WERI-Rb-1 (cell line): ENCODE measurements at regions not wholly inside any gene's neighbourhood (a gene's known extent, or its start where the extent isn't known, plus 50 kb on each side); places are given as distances from the start of the nearest gene placed in this dataset.
A peak's percentile ranks its signal among the peaks of the same experiment; 100 is the strongest.

Experiments used
- DNase-seq: peaks from one replicate; pipeline ENCODE4 v3.0.0-alpha.2; 2020
- H3K27ac ChIP-seq: fragments of 250-450 bp; sonication (Bioruptor Pico); 2 replicates; pipeline ENCODE4 v1.5.1; 2020; ENCODE audit warnings: mild to moderate bottlenecking, moderate library complexity
- H3K27me3 ChIP-seq: fragments of 250-450 bp; sonication (Bioruptor Pico); 2 replicates; pipeline ENCODE4 v1.5.1; 2021; ENCODE audit warnings: mild to moderate bottlenecking, low read depth, moderate library complexity; ENCODE audit not compliant: insufficient read depth, severe bottlenecking
- H3K36me3 ChIP-seq: fragments of 250-450 bp; sonication (Bioruptor Pico); 2 replicates; pipeline ENCODE4 v1.5.1; 2020; ENCODE audit warnings: mild to moderate bottlenecking, moderate library complexity
- H3K4me3 ChIP-seq: 2 replicates; pipeline ENCODE4 v1.5.1; 2011; ENCODE audit warnings: low read depth, mild to moderate bottlenecking, control low read depth, low read length
- H3K9me3 ChIP-seq: fragments of 250-450 bp; sonication (Bioruptor Pico); 2 replicates; pipeline ENCODE4 v1.5.1; 2021; ENCODE audit warnings: mild to moderate bottlenecking, moderate library complexity; ENCODE audit not compliant: severe bottlenecking
- CTCF ChIP-seq: IDR thresholded peaks from 2 replicates; pipeline ENCODE4 v1.5.1; 2011; ENCODE audit warnings: low read depth, mild to moderate bottlenecking, control low read depth, inconsistent platforms, low read length

- Histone ChIP-seq H3K9me3 (no peaks in the 10 kb centered on the region), H3K36me3 (no peaks in the 10 kb centered on the region)
- DNase-seq: no peak
Measured at GRCh38 chr7:79823246-79823951, 311.2 kb upstream of the GNAI1 start.

GRCh38 chr7:79822620-79823240 lies 311.9 kb upstream of the GNAI1 start:
- Histone ChIP-seq H3K9me3 (no peaks in the 10 kb centered on the region), H3K27me3 (no peaks in the 10 kb centered on the region), H3K27ac (peak overlapping the region; percentile 46), H3K4me3 (no peak overlapping the region; the same call in 1 of the 2 replicates), H3K36me3 (no peaks in the 10 kb centered on the region)
- TF ChIP-seq CTCF: no peak
- DNase-seq: no peak

More at GRCh38 chr7:79823246-79823951, 311.2 kb upstream of the GNAI1 start:
- Histone ChIP-seq H3K27me3 (no peaks in the 10 kb centered on the region), H3K4me3 (no peak overlapping the region), H3K27ac (peak overlapping the region; percentile 46)
- TF ChIP-seq CTCF: no peak

- Histone ChIP-seq H3K36me3 (no peaks in the 10 kb centered on the region), H3K27ac (no peak overlapping the region), H3K27me3 (no peaks in the 10 kb centered on the region), H3K9me3 (no peaks in the 10 kb centered on the region), H3K4me3 (no peak overlapping the region)
- no peak for TF ChIP-seq CTCF
- DNase-seq: no peak
Measured at GRCh38 chr7:79820387-79820786, 314.2 kb upstream of the GNAI1 start.

GRCh38 chr7:79810916-79811315 lies 323.7 kb upstream of the GNAI1 start:
- TF ChIP-seq CTCF: no peak
- Histone ChIP-seq H3K27me3 (no peaks in the 10 kb centered on the region), H3K36me3 (no peaks in the 10 kb centered on the region), H3K4me3 (no peak overlapping the region), H3K27ac (no peak overlapping the region), H3K9me3 (no peaks in the 10 kb centered on the region)
- no peak for DNase-seq

- Histone ChIP-seq H3K9me3 (no peaks in the 10 kb centered on the region), H3K27ac (no peak overlapping the region), H3K36me3 (no peaks in the 10 kb centered on the region), H3K27me3 (no peaks in the 10 kb centered on the region), H3K4me3 (no peak overlapping the region)
- peak; percentile 22; the same call in 1 of the 2 replicates for TF ChIP-seq CTCF
- no peak for DNase-seq
Measured at GRCh38 chr7:79806161-79806734, 328.4 kb upstream of the GNAI1 start.
